ENCODE measurements at regions not wholly inside any gene's neighbourhood (a gene's known extent, or its start where the extent isn't known, plus 50 kb on each side); places are given as distances from the start of the nearest gene placed in this dataset.
"Not testable (repeated sequence)": the region's sequence is repeated elsewhere in the genome, so short reads cannot be mapped to it uniquely, and the experiment has no call there.

- H3K4me1 ChIP-seq (ENCODE audit: control insufficient read depth, insufficient read depth, low read length); H3K27me3 ChIP-seq (ENCODE audit: control insufficient read depth, insufficient read depth, low read length); H3K27ac ChIP-seq (ENCODE audit: low read depth, low read length); H3K4me3 ChIP-seq (ENCODE audit: low read depth, low read length); H3K9me3 ChIP-seq (ENCODE audit: control insufficient read depth, insufficient read depth, low read length); DNase-seq (ENCODE audit: low read depth in 4 of 6, low spot score in 6 of 6); H3K36me3 ChIP-seq (ENCODE audit: control insufficient read depth, insufficient read depth, low read length): not testable (repeated sequence)
- 100% methylated on average over 2 of the region's 4 CpGs for WGBS (ENCODE audit: insufficient coverage)
Observed at GRCh38 chr17:30639391-30639790, 162.2 kb downstream of the GOSR1 start.

- not testable (repeated sequence) for H3K4me3 ChIP-seq (ENCODE audit: low read depth, low read length)
- WGBS (ENCODE audit: insufficient coverage), result no CpG with 5 or more reads among the region's 4 CpGs
Observed at GRCh38 chr17:30638968-30639367, 161.8 kb downstream of the GOSR1 start.

GRCh38 chr17:30631651-30632050 lies 154.4 kb downstream of the GOSR1 start:
- WGBS (ENCODE audit: insufficient coverage), result 73% methylated on average over 3 of the region's 6 CpGs
- not testable (repeated sequence) for H3K4me1 ChIP-seq (ENCODE audit: control insufficient read depth, insufficient read depth, low read length); H3K27ac ChIP-seq (ENCODE audit: low read depth, low read length); DNase-seq (ENCODE audit: low read depth in 4 of 6, low spot score in 6 of 6); H3K27me3 ChIP-seq (ENCODE audit: control insufficient read depth, insufficient read depth, low read length); H3K4me3 ChIP-seq (ENCODE audit: low read depth, low read length); H3K9me3 ChIP-seq (ENCODE audit: control insufficient read depth, insufficient read depth, low read length); H3K36me3 ChIP-seq (ENCODE audit: control insufficient read depth, insufficient read depth, low read length)

More at GRCh38 chr17:30638968-30639367, 161.8 kb downstream of the GOSR1 start:
- H3K27me3 ChIP-seq (ENCODE audit: control insufficient read depth, insufficient read depth, low read length); H3K4me1 ChIP-seq (ENCODE audit: control insufficient read depth, insufficient read depth, low read length); H3K27ac ChIP-seq (ENCODE audit: low read depth, low read length); DNase-seq (ENCODE audit: low read depth in 4 of 6, low spot score in 6 of 6); H3K36me3 ChIP-seq (ENCODE audit: control insufficient read depth, insufficient read depth, low read length); H3K9me3 ChIP-seq (ENCODE audit: control insufficient read depth, insufficient read depth, low read length): not testable (repeated sequence)

GRCh38 chr17:30625380-30625779 lies 148.2 kb downstream of the GOSR1 start:
- H3K4me1 ChIP-seq (ENCODE audit: control insufficient read depth, insufficient read depth, low read length); H3K27me3 ChIP-seq (ENCODE audit: control insufficient read depth, insufficient read depth, low read length); H3K4me3 ChIP-seq (ENCODE audit: low read depth, low read length); DNase-seq (ENCODE audit: low read depth in 4 of 6, low spot score in 6 of 6); H3K27ac ChIP-seq (ENCODE audit: low read depth, low read length); H3K9me3 ChIP-seq (ENCODE audit: control insufficient read depth, insufficient read depth, low read length): not testable (repeated sequence)
- peaks cover 15% of the 10 kb centered on the region for H3K36me3 ChIP-seq (ENCODE audit: control insufficient read depth, insufficient read depth, low read length)
- 95% methylated on average over 7 of the region's 18 CpGs for WGBS (ENCODE audit: insufficient coverage)

DNA sequence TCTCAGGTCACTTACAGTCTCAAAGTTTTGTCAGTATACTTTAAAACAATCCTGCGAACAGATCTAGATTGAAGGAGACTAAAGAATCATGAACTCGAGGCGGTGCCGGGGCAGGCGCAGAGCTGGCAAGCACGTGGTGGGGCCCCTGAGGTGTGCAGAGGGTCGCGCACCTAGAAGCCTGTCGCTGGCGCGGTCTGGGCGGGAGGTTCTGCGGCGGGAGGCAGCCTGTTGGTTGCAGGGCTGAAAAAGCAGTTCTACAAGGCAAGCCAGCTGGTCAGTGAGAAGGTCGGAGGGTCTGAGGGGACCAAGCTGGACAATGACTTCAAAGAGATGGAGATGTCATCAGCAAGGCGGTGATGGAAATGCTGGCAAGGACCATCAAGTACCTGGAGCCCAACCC lies 147.0 kb downstream of the GOSR1 start:
- H3K4me3 ChIP-seq (ENCODE audit: low read depth, low read length); DNase-seq (ENCODE audit: low read depth in 4 of 6, low spot score in 6 of 6); H3K4me1 ChIP-seq (ENCODE audit: control insufficient read depth, insufficient read depth, low read length); H3K27ac ChIP-seq (ENCODE audit: low read depth, low read length); H3K27me3 ChIP-seq (ENCODE audit: control insufficient read depth, insufficient read depth, low read length); H3K9me3 ChIP-seq (ENCODE audit: control insufficient read depth, insufficient read depth, low read length): not testable (repeated sequence)
- H3K36me3 ChIP-seq (ENCODE audit: control insufficient read depth, insufficient read depth, low read length), result peaks cover 15% of the 10 kb centered on the region
- WGBS (ENCODE audit: insufficient coverage), result 99% methylated on average over 15 of the region's 16 CpGs

DNA sequence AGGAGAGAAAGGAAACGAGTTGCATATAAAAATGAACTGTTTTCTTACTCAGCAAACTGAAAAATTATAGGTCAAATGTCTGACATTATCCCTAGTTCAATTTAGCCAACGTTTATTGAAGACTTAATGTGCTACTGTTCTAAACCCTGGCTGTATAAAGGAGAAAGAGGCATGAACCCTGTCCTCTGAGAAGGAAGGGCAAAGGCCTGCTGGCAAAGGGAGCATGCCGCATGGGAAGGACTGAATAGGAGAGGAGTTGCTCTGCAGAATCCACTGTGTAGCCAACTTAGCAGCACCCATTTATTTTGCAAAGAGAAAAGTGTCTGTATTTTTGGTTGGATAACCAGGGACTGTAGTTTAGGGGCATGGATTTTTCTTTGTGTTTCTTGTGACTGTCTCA lies 132.5 kb downstream of the GOSR1 start:
- not testable (repeated sequence) for H3K36me3 ChIP-seq (ENCODE audit: control insufficient read depth, insufficient read depth, low read length); DNase-seq (ENCODE audit: low read depth in 4 of 6, low spot score in 6 of 6); H3K4me1 ChIP-seq (ENCODE audit: control insufficient read depth, insufficient read depth, low read length); H3K27me3 ChIP-seq (ENCODE audit: control insufficient read depth, insufficient read depth, low read length); H3K4me3 ChIP-seq (ENCODE audit: low read depth, low read length); H3K9me3 ChIP-seq (ENCODE audit: control insufficient read depth, insufficient read depth, low read length); H3K27ac ChIP-seq (ENCODE audit: low read depth, low read length)
- no CpG with 5 or more reads among the region's 3 CpGs for WGBS (ENCODE audit: insufficient coverage)

- no peak overlapping the region for H3K27ac ChIP-seq (ENCODE audit: low read depth, low read length)
- peaks cover 3% of the 10 kb centered on the region for H3K4me1 ChIP-seq (ENCODE audit: control insufficient read depth, insufficient read depth, low read length)
- no peaks in the 10 kb centered on the region for H3K9me3 ChIP-seq (ENCODE audit: control insufficient read depth, insufficient read depth, low read length)
- H3K27me3 ChIP-seq (ENCODE audit: control insufficient read depth, insufficient read depth, low read length), result no peaks in the 10 kb centered on the region
- DNase-seq (ENCODE audit: low read depth in 4 of 6, low spot score in 6 of 6), result no peak
- WGBS (ENCODE audit: insufficient coverage), result no CpG with 5 or more reads among the region's 4 CpGs
- no peaks in the 10 kb centered on the region for H3K36me3 ChIP-seq (ENCODE audit: control insufficient read depth, insufficient read depth, low read length)
- no peak overlapping the region for H3K4me3 ChIP-seq (ENCODE audit: low read depth, low read length)
Observed at GRCh38 chr17:30605523-30605922, 128.3 kb downstream of the GOSR1 start.

GRCh38 chr17:30605027-30605426 lies 127.8 kb downstream of the GOSR1 start:
- WGBS (ENCODE audit: insufficient coverage), result no CpG with 5 or more reads among the region's 1 CpG
- H3K36me3 ChIP-seq (ENCODE audit: control insufficient read depth, insufficient read depth, low read length), result no peaks in the 10 kb centered on the region
- H3K4me3 ChIP-seq (ENCODE audit: low read depth, low read length), result no peak overlapping the region
- DNase-seq (ENCODE audit: low read depth in 4 of 6, low spot score in 6 of 6), result no peak
- H3K27me3 ChIP-seq (ENCODE audit: control insufficient read depth, insufficient read depth, low read length), result no peaks in the 10 kb centered on the region
- peaks cover 3% of the 10 kb centered on the region for H3K4me1 ChIP-seq (ENCODE audit: control insufficient read depth, insufficient read depth, low read length)
- H3K9me3 ChIP-seq (ENCODE audit: control insufficient read depth, insufficient read depth, low read length), result no peaks in the 10 kb centered on the region
- H3K27ac ChIP-seq (ENCODE audit: low read depth, low read length), result no peak overlapping the region

DNA sequence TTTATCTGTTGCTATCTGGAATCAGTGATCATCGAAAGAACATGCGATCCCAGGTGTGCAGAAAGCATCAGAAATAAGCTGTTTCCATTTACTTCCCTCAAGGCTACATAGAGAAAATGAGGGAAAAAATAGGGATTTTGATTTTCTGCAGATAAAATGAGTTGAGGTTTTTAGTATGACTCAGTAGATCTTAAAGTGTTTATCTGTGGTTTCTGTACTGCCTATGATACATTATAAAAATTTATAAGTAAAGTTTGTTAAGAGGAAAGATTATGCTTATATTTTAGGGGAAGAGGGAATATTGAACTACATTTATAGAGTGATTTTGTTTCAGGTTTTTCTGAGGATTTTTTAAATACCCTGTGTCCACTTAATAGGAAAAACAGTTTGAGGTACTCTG lies 125.2 kb downstream of the GOSR1 start:
- peak overlapping the region; percentile 5 for H3K4me3 ChIP-seq (ENCODE audit: low read depth, low read length)
- not testable (repeated sequence) for H3K27me3 ChIP-seq (ENCODE audit: control insufficient read depth, insufficient read depth, low read length); DNase-seq (ENCODE audit: low read depth in 4 of 6, low spot score in 6 of 6); H3K36me3 ChIP-seq (ENCODE audit: control insufficient read depth, insufficient read depth, low read length); H3K9me3 ChIP-seq (ENCODE audit: control insufficient read depth, insufficient read depth, low read length); H3K27ac ChIP-seq (ENCODE audit: low read depth, low read length)
- no CpG with 5 or more reads among the region's 2 CpGs for WGBS (ENCODE audit: insufficient coverage)
- peaks cover 12% of the 10 kb centered on the region for H3K4me1 ChIP-seq (ENCODE audit: control insufficient read depth, insufficient read depth, low read length)

GRCh38 chr17:30601984-30602383 lies 124.8 kb downstream of the GOSR1 start:
- DNase-seq (ENCODE audit: low read depth in 4 of 6, low spot score in 6 of 6), result peak in 1 of 6 donors; percentile 34
- H3K4me3 ChIP-seq (ENCODE audit: low read depth, low read length), result peak overlapping the region; percentile 5
- not testable (repeated sequence) for H3K9me3 ChIP-seq (ENCODE audit: control insufficient read depth, insufficient read depth, low read length); H3K36me3 ChIP-seq (ENCODE audit: control insufficient read depth, insufficient read depth, low read length); H3K27ac ChIP-seq (ENCODE audit: low read depth, low read length); H3K27me3 ChIP-seq (ENCODE audit: control insufficient read depth, insufficient read depth, low read length)
- WGBS (ENCODE audit: insufficient coverage), result 20% methylated on average over 5 of the region's 7 CpGs
- H3K4me1 ChIP-seq (ENCODE audit: control insufficient read depth, insufficient read depth, low read length), result peaks cover 12% of the 10 kb centered on the region

Measured in spinal cord (tissue), 9 donors.